IMR-90 (cell line): ENCODE measurements at regions not wholly inside any gene's neighbourhood (a gene's known extent, or its start where the extent isn't known, plus 50 kb on each side); places are given as distances from the start of the nearest gene placed in this dataset.

ENCODE experiments used
- BHLHE40 ChIP-seq: fragments of 150-350 bp; IDR thresholded peaks from 2 replicates; pipeline ENCODE4 v1.6.1; 2016; ENCODE audit warnings: mild to moderate bottlenecking, low read depth, low read length
- CHD1 ChIP-seq: IDR thresholded peaks from 2 replicates; pipeline ENCODE4 v1.6.1; 2012; ENCODE audit warnings: low read depth, low read length, improper control_type of control experiment
- MXI1 ChIP-seq: IDR thresholded peaks from 2 replicates; pipeline ENCODE4 v1.6.1; 2012; ENCODE audit warnings: low read depth, mild to moderate bottlenecking, low read length, moderate library complexity, borderline replicate concordance
- RFX5 ChIP-seq: IDR thresholded peaks from 2 replicates; pipeline ENCODE4 v1.8.0; 2012; ENCODE audit warnings: low read depth, mild to moderate bottlenecking, low read length, moderate library complexity
- SMC3 ChIP-seq: fragments of 150-350 bp; IDR thresholded peaks from 2 replicates; pipeline ENCODE4 v1.6.1; 2016; ENCODE audit warnings: low read depth, mild to moderate bottlenecking, antibody characterized with exemption, low read length, moderate library complexity
- TF ChIP-seq, protein P1 (sequence below): conservative IDR thresholded peaks from 2 replicates; pipeline ENCODE4 v1.5.1; 2012; ENCODE audit warnings: mild to moderate bottlenecking, low read depth, low read length, improper control_type of control experiment
- TF ChIP-seq, protein P2 (sequence below): fragments of 150-350 bp; IDR thresholded peaks from 2 replicates; pipeline ENCODE4 v1.6.1; 2017; ENCODE audit warnings: mild to moderate bottlenecking, antibody characterized with exemption, low read length, low read depth

DNA sequence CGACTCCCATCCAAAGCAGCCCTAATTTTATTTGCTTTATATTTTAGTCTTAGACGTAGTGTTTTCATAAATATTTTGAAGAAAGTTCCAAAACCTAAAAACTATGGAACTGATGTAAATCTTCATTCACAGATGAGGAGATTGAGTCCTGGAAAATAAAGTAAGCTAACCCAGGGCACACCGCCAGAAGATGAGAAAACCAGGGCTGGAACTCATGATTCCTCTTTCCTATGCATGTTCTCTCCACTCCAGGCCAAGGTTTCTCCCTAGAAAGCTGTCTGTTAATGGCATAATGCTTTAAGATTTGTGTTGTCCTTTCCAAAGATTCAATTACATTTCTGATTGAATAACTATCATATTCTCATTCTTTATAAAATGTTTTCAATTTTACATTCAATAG, 78.4 kb upstream of the ZC3H15 start:
- TF ChIP-seq, protein P1, sequence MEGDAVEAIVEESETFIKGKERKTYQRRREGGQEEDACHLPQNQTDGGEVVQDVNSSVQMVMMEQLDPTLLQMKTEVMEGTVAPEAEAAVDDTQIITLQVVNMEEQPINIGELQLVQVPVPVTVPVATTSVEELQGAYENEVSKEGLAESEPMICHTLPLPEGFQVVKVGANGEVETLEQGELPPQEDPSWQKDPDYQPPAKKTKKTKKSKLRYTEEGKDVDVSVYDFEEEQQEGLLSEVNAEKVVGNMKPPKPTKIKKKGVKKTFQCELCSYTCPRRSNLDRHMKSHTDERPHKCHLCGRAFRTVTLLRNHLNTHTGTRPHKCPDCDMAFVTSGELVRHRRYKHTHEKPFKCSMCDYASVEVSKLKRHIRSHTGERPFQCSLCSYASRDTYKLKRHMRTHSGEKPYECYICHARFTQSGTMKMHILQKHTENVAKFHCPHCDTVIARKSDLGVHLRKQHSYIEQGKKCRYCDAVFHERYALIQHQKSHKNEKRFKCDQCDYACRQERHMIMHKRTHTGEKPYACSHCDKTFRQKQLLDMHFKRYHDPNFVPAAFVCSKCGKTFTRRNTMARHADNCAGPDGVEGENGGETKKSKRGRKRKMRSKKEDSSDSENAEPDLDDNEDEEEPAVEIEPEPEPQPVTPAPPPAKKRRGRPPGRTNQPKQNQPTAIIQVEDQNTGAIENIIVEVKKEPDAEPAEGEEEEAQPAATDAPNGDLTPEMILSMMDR, result no peak
- TF ChIP-seq BHLHE40 (no peak), SMC3 (no peak), MXI1 (no peak), RFX5 (no peak), CHD1 (no peak)
- TF ChIP-seq, protein P2, sequence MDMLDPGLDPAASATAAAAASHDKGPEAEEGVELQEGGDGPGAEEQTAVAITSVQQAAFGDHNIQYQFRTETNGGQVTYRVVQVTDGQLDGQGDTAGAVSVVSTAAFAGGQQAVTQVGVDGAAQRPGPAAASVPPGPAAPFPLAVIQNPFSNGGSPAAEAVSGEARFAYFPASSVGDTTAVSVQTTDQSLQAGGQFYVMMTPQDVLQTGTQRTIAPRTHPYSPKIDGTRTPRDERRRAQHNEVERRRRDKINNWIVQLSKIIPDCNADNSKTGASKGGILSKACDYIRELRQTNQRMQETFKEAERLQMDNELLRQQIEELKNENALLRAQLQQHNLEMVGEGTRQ, result no peak
